ENCODE measurements at regions not wholly inside any gene's neighbourhood (a gene's known extent, or its start where the extent isn't known, plus 50 kb on each side); places are given as distances from the start of the nearest gene placed in this dataset.

- H3K27me3 ChIP-seq (ENCODE audit: control insufficient read depth in 2 of 2, insufficient read depth in 2 of 2, low read length in 2 of 2), result no peaks in the 10 kb centered on the region
- no peak overlapping the region for H3K4me2 ChIP-seq (replicated peaks; ENCODE audit: extremely low read depth, low read length, poor library complexity, severe bottlenecking)
- H3K4me1 ChIP-seq (ENCODE audit: control insufficient read depth in 1 of 2, insufficient read depth in 2 of 2, low read length in 2 of 2), result no peaks in the 10 kb centered on the region
- no peak for TF ChIP-seq CTCF (IDR thresholded peaks at IDR 0.05)
- Mint-ChIP-seq H3K4me3 (no peak overlapping the region), H3K27me3 (ENCODE audit: low read depth in 3 of 3) (no peaks in the 10 kb centered on the region), H3K27ac (peak overlapping the region in 1 of 7 donors; percentile 45), H3K9me3 (peaks cover 0 to 18% (median 11%) of the 10 kb centered on the region in 7 donors), H3K4me1 (no peaks in the 10 kb centered on the region), H3K36me3 (no peaks in the 10 kb centered on the region)
- no peak overlapping the region for H3K9ac ChIP-seq (ENCODE audit: insufficient read depth, low read length, poor library complexity, severe bottlenecking)
- DNase-seq, result no peak
- 100% methylated on average over 3 of the region's 5 CpGs for WGBS (ENCODE audit: insufficient coverage)
- no peaks in the 10 kb centered on the region for H4K20me1 ChIP-seq (ENCODE audit: insufficient read depth, low read length)
- no peak overlapping the region for H3K27ac ChIP-seq (ENCODE audit: low read depth in 1 of 2, low read length in 2 of 2)
- no peaks in the 10 kb centered on the region for H3K36me3 ChIP-seq (replicated peaks in 1 of 2; ENCODE audit: control insufficient read depth in 1 of 2, insufficient read depth in 2 of 2, low read length in 2 of 2)
- H3K79me2 ChIP-seq (ENCODE audit: insufficient read depth, low read length), result no peaks in the 10 kb centered on the region
- no peak overlapping the region for H3K4me3 ChIP-seq (replicated peaks in 1 of 3; ENCODE audit: low read depth in 2 of 3, low read length in 3 of 3)
- H2AFZ ChIP-seq (ENCODE audit: insufficient read depth, low read depth, low read length, poor library complexity, severe bottlenecking), result no peak overlapping the region
- intact Hi-C loops (cut with micrococcal nuclease), result no loop called here
- H3K9me3 ChIP-seq (replicated peaks in 1 of 2; ENCODE audit: control insufficient read depth in 1 of 2, insufficient read depth in 1 of 2, low read length in 2 of 2), result peaks cover 14 to 15% of the 10 kb centered on the region in 2 donors
Observed at GRCh38 chrX:122914256-122914655, 269.8 kb upstream of the GRIA3 start.

GRCh38 chrX:122934131-122934530, 249.9 kb upstream of the GRIA3 start:
- Mint-ChIP-seq H3K4me1 (no peaks in the 10 kb centered on the region), H3K9me3 (peaks cover 0 to 9% (median 2%) of the 10 kb centered on the region in 7 donors), H3K36me3 (no peaks in the 10 kb centered on the region), H3K27me3 (ENCODE audit: low read depth in 3 of 3) (no peaks in the 10 kb centered on the region), H3K4me3 (no peak overlapping the region), H3K27ac (no peak overlapping the region)
- Histone ChIP-seq H3K36me3 (replicated peaks in 1 of 2; ENCODE audit: control insufficient read depth in 1 of 2, insufficient read depth in 2 of 2, low read length in 2 of 2) (no peaks in the 10 kb centered on the region), H3K9ac (ENCODE audit: insufficient read depth, low read length, poor library complexity, severe bottlenecking) (no peak overlapping the region), H3K4me2 (replicated peaks; ENCODE audit: extremely low read depth, low read length, poor library complexity, severe bottlenecking) (no peak overlapping the region), H3K9me3 (replicated peaks in 1 of 2; ENCODE audit: control insufficient read depth in 1 of 2, insufficient read depth in 1 of 2, low read length in 2 of 2) (no peaks in the 10 kb centered on the region), H3K27ac (ENCODE audit: low read depth in 1 of 2, low read length in 2 of 2) (no peak overlapping the region), H3K4me3 (replicated peaks in 1 of 3; ENCODE audit: low read depth in 2 of 3, low read length in 3 of 3) (no peak overlapping the region), H3K4me1 (ENCODE audit: control insufficient read depth in 1 of 2, insufficient read depth in 2 of 2, low read length in 2 of 2) (no peaks in the 10 kb centered on the region), H4K20me1 (ENCODE audit: insufficient read depth, low read length) (no peaks in the 10 kb centered on the region), H3K27me3 (ENCODE audit: control insufficient read depth in 2 of 2, insufficient read depth in 2 of 2, low read length in 2 of 2) (no peaks in the 10 kb centered on the region), H2AFZ (ENCODE audit: insufficient read depth, low read depth, low read length, poor library complexity, severe bottlenecking) (no peak overlapping the region), H3K79me2 (ENCODE audit: insufficient read depth, low read length) (no peaks in the 10 kb centered on the region)
- DNase-seq, result no peak
- WGBS (ENCODE audit: insufficient coverage), result 100% methylated on average over 1 of the region's 1 CpG
- intact Hi-C loops (cut with micrococcal nuclease), result no loop called here
- TF ChIP-seq CTCF (IDR thresholded peaks at IDR 0.05), result no peak

Measured in CD14-positive monocyte (primary cell).